ENCODE measurements at regions not wholly inside any gene's neighbourhood (a gene's known extent, or its start where the extent isn't known, plus 50 kb on each side); places are given as distances from the start of the nearest gene placed in this dataset.
"Not testable (repeated sequence)": the region's sequence is repeated elsewhere in the genome, so short reads cannot be mapped to it uniquely, and the experiment has no call there.

DNA sequence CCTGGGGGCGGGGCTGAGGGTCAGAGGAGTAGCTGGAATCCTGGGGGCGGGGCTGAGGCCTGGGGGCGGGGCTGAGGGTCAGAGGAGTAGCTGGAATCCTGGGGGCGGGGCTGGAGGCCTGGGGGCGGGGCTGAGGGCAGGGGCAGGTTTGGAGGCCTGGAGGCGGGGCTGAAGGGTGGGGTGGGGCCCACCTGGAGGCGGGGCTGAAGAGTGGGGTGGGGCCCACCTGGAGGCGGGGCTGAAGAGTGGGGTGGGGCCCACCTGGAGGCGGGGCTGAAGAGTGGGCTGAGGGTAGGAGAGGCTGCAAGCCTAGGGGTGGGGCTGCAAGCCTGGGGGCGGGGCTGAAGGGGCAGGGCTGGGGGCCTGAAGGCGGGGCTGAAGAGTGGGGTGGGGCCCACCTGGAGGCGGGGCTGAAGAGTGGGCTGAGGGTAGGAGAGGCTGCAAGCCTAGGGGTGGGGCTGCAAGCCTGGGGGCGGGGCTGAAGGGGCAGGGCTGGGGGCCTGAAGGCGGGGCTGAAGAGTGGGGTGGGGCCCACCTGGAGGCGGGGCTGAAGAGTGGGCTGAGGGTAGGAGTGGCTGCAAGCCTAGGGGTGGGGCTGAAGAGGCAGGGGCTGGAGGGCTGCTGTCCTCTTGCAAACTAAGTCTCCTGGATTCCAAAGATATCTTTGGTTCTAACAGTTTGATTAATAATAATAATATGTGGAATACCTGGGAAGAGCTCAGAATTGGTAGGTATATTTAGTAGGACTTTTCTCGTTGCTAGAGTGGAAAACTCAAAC is 1329.7 kb downstream of the BRD1 start:
- TF ChIP-seq, protein P1, sequence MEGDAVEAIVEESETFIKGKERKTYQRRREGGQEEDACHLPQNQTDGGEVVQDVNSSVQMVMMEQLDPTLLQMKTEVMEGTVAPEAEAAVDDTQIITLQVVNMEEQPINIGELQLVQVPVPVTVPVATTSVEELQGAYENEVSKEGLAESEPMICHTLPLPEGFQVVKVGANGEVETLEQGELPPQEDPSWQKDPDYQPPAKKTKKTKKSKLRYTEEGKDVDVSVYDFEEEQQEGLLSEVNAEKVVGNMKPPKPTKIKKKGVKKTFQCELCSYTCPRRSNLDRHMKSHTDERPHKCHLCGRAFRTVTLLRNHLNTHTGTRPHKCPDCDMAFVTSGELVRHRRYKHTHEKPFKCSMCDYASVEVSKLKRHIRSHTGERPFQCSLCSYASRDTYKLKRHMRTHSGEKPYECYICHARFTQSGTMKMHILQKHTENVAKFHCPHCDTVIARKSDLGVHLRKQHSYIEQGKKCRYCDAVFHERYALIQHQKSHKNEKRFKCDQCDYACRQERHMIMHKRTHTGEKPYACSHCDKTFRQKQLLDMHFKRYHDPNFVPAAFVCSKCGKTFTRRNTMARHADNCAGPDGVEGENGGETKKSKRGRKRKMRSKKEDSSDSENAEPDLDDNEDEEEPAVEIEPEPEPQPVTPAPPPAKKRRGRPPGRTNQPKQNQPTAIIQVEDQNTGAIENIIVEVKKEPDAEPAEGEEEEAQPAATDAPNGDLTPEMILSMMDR (conservative IDR thresholded peaks at IDR 0.05; ENCODE audit: low read depth in 2 of 2) = not testable (repeated sequence)
- TF ChIP-seq EZH2 (IDR thresholded peaks at IDR 0.05; ENCODE audit: low read depth, unreplicated experiment); POLR2AphosphoS5 (IDR thresholded peaks at IDR 0.05; ENCODE audit: low read depth); JUNB (IDR thresholded peaks at IDR 0.05; ENCODE audit: unreplicated experiment); EZH2phosphoT487 (IDR thresholded peaks at IDR 0.05; ENCODE audit: unreplicated experiment); CREB1 (CRISPR knock-in tag; IDR thresholded peaks at IDR 0.05; ENCODE audit: low read depth); STAT1 (IDR thresholded peaks at IDR 0.05; ENCODE audit: unreplicated experiment); ZNF114 (CRISPR knock-in tag; IDR thresholded peaks at IDR 0.05); REST (IDR thresholded peaks at IDR 0.05; ENCODE audit: unreplicated experiment); ZNF331 (CRISPR knock-in tag; IDR thresholded peaks at IDR 0.05; ENCODE audit: low read depth); NANOG (IDR thresholded peaks at IDR 0.05; ENCODE audit: borderline replicate concordance): not testable (repeated sequence)
- TF ChIP-seq, protein P2, sequence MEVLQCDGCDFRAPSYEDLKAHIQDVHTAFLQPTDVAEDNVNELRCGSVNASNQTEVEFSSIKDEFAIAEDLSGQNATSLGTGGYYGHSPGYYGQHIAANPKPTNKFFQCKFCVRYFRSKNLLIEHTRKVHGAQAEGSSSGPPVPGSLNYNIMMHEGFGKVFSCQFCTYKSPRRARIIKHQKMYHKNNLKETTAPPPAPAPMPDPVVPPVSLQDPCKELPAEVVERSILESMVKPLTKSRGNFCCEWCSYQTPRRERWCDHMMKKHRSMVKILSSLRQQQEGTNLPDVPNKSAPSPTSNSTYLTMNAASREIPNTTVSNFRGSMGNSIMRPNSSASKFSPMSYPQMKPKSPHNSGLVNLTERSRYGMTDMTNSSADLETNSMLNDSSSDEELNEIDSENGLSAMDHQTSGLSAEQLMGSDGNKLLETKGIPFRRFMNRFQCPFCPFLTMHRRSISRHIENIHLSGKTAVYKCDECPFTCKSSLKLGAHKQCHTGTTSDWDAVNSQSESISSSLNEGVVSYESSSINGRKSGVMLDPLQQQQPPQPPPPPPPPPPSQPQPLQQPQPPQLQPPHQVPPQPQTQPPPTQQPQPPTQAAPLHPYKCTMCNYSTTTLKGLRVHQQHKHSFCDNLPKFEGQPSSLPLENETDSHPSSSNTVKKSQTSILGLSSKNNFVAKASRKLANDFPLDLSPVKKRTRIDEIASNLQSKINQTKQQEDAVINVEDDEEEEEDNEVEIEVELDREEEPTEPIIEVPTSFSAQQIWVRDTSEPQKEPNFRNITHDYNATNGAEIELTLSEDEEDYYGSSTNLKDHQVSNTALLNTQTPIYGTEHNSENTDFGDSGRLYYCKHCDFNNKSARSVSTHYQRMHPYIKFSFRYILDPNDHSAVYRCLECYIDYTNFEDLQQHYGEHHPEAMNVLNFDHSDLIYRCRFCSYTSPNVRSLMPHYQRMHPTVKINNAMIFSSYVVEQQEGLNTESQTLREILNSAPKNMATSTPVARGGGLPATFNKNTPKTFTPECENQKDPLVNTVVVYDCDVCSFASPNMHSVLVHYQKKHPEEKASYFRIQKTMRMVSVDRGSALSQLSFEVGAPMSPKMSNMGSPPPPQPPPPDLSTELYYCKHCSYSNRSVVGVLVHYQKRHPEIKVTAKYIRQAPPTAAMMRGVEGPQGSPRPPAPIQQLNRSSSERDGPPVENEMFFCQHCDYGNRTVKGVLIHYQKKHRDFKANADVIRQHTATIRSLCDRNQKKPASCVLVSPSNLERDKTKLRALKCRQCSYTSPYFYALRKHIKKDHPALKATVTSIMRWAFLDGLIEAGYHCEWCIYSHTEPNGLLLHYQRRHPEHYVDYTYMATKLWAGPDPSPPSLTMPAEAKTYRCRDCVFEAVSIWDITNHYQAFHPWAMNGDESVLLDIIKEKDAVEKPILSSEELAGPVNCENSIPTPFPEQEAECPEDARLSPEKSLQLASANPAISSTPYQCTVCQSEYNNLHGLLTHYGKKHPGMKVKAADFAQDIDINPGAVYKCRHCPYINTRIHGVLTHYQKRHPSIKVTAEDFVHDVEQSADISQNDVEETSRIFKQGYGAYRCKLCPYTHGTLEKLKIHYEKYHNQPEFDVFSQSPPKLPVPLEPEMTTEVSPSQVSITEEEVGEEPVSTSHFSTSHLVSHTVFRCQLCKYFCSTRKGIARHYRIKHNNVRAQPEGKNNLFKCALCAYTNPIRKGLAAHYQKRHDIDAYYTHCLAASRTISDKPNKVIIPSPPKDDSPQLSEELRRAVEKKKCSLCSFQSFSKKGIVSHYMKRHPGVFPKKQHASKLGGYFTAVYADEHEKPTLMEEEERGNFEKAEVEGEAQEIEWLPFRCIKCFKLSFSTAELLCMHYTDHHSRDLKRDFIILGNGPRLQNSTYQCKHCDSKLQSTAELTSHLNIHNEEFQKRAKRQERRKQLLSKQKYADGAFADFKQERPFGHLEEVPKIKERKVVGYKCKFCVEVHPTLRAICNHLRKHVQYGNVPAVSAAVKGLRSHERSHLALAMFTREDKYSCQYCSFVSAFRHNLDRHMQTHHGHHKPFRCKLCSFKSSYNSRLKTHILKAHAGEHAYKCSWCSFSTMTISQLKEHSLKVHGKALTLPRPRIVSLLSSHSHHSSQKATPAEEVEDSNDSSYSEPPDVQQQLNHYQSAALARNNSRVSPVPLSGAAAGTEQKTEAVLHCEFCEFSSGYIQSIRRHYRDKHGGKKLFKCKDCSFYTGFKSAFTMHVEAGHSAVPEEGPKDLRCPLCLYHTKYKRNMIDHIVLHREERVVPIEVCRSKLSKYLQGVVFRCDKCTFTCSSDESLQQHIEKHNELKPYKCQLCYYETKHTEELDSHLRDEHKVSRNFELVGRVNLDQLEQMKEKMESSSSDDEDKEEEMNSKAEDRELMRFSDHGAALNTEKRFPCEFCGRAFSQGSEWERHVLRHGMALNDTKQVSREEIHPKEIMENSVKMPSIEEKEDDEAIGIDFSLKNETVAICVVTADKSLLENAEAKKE (CRISPR knock-in tag; IDR thresholded peaks at IDR 0.05) = not testable (repeated sequence)
- TF ChIP-seq, protein P3, sequence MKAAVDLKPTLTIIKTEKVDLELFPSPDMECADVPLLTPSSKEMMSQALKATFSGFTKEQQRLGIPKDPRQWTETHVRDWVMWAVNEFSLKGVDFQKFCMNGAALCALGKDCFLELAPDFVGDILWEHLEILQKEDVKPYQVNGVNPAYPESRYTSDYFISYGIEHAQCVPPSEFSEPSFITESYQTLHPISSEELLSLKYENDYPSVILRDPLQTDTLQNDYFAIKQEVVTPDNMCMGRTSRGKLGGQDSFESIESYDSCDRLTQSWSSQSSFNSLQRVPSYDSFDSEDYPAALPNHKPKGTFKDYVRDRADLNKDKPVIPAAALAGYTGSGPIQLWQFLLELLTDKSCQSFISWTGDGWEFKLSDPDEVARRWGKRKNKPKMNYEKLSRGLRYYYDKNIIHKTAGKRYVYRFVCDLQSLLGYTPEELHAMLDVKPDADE (IDR thresholded peaks at IDR 0.05) = not testable (repeated sequence)

All from GM23338 (cell line).